SJCRH30 (cell line): ENCODE measurements at regions not wholly inside any gene's neighbourhood (a gene's known extent, or its start where the extent isn't known, plus 50 kb on each side); places are given as distances from the start of the nearest gene placed in this dataset.

Experiments used
- DNase-seq, 2 experiments: peaks; one replicate each; pipeline ENCODE4 v3.0.0-alpha.2; 2015 to 2020
- H3K27ac ChIP-seq: fragments of 250-450 bp; sonication (Bioruptor Pico); 2 replicates; pipeline ENCODE4 v1.5.1; 2020; ENCODE audit warnings: mild to moderate bottlenecking, moderate library complexity
- H3K27me3 ChIP-seq: fragments of 250-450 bp; sonication (Bioruptor Pico); 2 replicates; pipeline ENCODE4 v1.5.1; 2020; ENCODE audit warnings: mild to moderate bottlenecking, moderate library complexity
- H3K36me3 ChIP-seq: fragments of 250-450 bp; sonication (Bioruptor Pico); 2 replicates; pipeline ENCODE4 v1.5.1; 2020; ENCODE audit warnings: mild to moderate bottlenecking, moderate library complexity
- H3K4me1 ChIP-seq: fragments of 250-450 bp; sonication (Bioruptor Pico); 2 replicates; pipeline ENCODE4 v1.5.1; 2020; ENCODE audit warnings: mild to moderate bottlenecking, moderate library complexity
- H3K4me3 ChIP-seq: fragments of 250-450 bp; sonication (Bioruptor Pico); 2 replicates; pipeline ENCODE4 v1.5.1; 2020; ENCODE audit warnings: mild to moderate bottlenecking, moderate library complexity
- H3K9me3 ChIP-seq: fragments of 250-450 bp; sonication (Bioruptor Pico); replicated peaks from 2 replicates; pipeline ENCODE4 v1.5.1; 2020; ENCODE audit warnings: mild to moderate bottlenecking, moderate library complexity

GRCh38 chr12:88644946-88645702, 64.9 kb upstream of the KITLG start:
- DNase-seq: no peak
- H3K4me3 ChIP-seq: no peak overlapping the region
- no peaks in the 10 kb centered on the region for H3K27me3 ChIP-seq
- no peaks in the 10 kb centered on the region for H3K4me1 ChIP-seq
- H3K27ac ChIP-seq: no peak overlapping the region
- H3K36me3 ChIP-seq: no peaks in the 10 kb centered on the region
- no peaks in the 10 kb centered on the region for H3K9me3 ChIP-seq

DNA sequence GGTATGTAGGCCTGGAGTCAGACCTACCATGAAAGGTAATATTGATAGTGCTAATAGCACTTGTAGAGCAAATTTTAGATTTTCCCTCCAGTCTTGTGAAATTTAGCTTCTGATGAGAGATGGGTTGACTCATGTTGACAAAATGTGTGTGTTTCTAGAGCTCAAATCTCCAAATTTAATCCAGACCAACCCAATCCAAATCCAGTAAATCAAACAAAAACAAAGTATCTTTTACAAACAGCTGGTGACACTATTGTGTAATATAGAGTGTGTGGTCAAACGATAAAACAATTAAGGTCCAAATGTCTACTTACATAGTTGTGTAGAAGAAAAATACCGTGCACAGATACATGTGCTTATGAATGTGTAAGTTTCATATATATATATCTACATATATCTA, 63.4 kb upstream of the KITLG start:
- H3K9me3 ChIP-seq: no peaks in the 10 kb centered on the region
- no peaks in the 10 kb centered on the region for H3K27me3 ChIP-seq
- H3K27ac ChIP-seq: no peak overlapping the region
- H3K4me1 ChIP-seq: peaks cover 8% of the 10 kb centered on the region; the same call in 1 of the 2 replicates
- no peak overlapping the region for H3K4me3 ChIP-seq
- DNase-seq: no peak
- no peaks in the 10 kb centered on the region for H3K36me3 ChIP-seq

- peaks cover 8% of the 10 kb centered on the region; the same call in 1 of the 2 replicates for H3K4me1 ChIP-seq
- no peak for DNase-seq
- H3K4me3 ChIP-seq: no peak overlapping the region
- no peaks in the 10 kb centered on the region for H3K9me3 ChIP-seq
- no peak overlapping the region for H3K27ac ChIP-seq
- no peaks in the 10 kb centered on the region for H3K27me3 ChIP-seq
- no peaks in the 10 kb centered on the region for H3K36me3 ChIP-seq
Measured at GRCh38 chr12:88642675-88643431, 62.6 kb upstream of the KITLG start.

GRCh38 chr12:88638966-88639760, 58.9 kb upstream of the KITLG start:
- Histone ChIP-seq H3K27me3 (no peaks in the 10 kb centered on the region), H3K4me1 (peaks cover 8% of the 10 kb centered on the region; the same call in 1 of the 2 replicates), H3K9me3 (no peaks in the 10 kb centered on the region), H3K36me3 (no peaks in the 10 kb centered on the region), H3K4me3 (peak overlapping the region; percentile 30), H3K27ac (peak overlapping the region; percentile 11; the same call in 1 of the 2 replicates)
- DNase-seq: peak; percentile 22 to 70

DNA sequence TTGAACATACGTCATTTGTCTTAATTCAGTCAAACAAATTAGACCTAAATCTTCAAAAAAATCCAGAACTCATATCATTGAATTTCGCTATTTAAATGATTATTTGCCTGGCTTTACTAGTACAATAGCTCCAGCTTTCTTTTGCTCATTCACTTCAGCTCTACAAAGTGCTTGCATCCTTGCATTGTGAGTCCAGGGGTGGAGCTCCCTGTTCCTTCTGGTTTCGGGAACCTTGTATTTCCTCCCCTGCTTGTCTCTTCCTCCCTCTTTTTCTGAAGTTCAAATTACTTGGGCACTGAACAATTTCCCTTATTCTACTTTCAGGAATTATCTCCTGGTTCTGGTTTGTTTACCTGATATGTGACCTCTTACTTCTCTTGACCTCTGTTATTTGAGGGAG, 58.1 kb upstream of the KITLG start:
- H3K9me3 ChIP-seq: no peaks in the 10 kb centered on the region
- H3K27ac ChIP-seq: no peak overlapping the region
- peak in 1 of 2 experiments; percentile 6 for DNase-seq
- H3K36me3 ChIP-seq: no peaks in the 10 kb centered on the region
- H3K27me3 ChIP-seq: no peaks in the 10 kb centered on the region
- H3K4me3 ChIP-seq: no peak overlapping the region
- peaks cover 8% of the 10 kb centered on the region; the same call in 1 of the 2 replicates for H3K4me1 ChIP-seq

GRCh38 chr12:88634008-88634407, 53.7 kb upstream of the KITLG start:
- no peak for DNase-seq
- Histone ChIP-seq H3K27ac (no peak overlapping the region), H3K36me3 (no peaks in the 10 kb centered on the region), H3K9me3 (no peaks in the 10 kb centered on the region), H3K4me3 (no peak overlapping the region), H3K4me1 (peaks cover 1% of the 10 kb centered on the region; the same call in 1 of the 2 replicates), H3K27me3 (no peaks in the 10 kb centered on the region)

GRCh38 chr12:88633312-88633711, 53.0 kb upstream of the KITLG start:
- H3K4me3 ChIP-seq: no peak overlapping the region
- no peaks in the 10 kb centered on the region for H3K36me3 ChIP-seq
- no peaks in the 10 kb centered on the region for H3K4me1 ChIP-seq
- H3K9me3 ChIP-seq: no peaks in the 10 kb centered on the region
- no peak overlapping the region for H3K27ac ChIP-seq
- peak in 1 of 2 experiments; percentile 5 for DNase-seq
- no peaks in the 10 kb centered on the region for H3K27me3 ChIP-seq

DNA sequence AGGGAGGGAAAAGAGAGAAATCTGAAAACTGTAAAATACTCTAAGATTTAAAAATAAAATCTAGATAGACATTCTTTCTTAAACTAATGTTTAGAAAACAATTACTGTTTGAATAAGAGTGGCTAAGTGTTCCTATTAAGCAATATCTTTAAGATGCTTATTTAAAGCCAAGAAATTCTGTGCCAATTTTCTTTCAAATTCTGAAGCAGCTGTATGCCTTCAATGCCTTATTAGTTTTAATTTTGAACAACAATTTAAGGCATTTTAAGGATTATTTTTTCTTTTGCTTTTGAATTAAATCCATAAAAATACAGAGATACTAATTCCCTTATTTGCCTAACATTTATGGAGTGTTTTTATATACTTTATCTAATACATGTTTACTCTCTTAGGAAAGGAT, 50.3 kb upstream of the KITLG start:
- DNase-seq: no peak
- no peaks in the 10 kb centered on the region for H3K36me3 ChIP-seq
- no peaks in the 10 kb centered on the region for H3K27me3 ChIP-seq
- no peaks in the 10 kb centered on the region; the same call in 1 of the 2 replicates for H3K4me1 ChIP-seq
- no peaks in the 10 kb centered on the region for H3K9me3 ChIP-seq
- H3K4me3 ChIP-seq: no peak overlapping the region
- H3K27ac ChIP-seq: no peak overlapping the region
